ENCODE measurements at regions not wholly inside any gene's neighbourhood (a gene's known extent, or its start where the extent isn't known, plus 50 kb on each side); places are given as distances from the start of the nearest gene placed in this dataset.

GRCh38 chr6:12525276-12525675 is 191.3 kb upstream of the PHACTR1 start:
- TF ChIP-seq, protein P1, sequence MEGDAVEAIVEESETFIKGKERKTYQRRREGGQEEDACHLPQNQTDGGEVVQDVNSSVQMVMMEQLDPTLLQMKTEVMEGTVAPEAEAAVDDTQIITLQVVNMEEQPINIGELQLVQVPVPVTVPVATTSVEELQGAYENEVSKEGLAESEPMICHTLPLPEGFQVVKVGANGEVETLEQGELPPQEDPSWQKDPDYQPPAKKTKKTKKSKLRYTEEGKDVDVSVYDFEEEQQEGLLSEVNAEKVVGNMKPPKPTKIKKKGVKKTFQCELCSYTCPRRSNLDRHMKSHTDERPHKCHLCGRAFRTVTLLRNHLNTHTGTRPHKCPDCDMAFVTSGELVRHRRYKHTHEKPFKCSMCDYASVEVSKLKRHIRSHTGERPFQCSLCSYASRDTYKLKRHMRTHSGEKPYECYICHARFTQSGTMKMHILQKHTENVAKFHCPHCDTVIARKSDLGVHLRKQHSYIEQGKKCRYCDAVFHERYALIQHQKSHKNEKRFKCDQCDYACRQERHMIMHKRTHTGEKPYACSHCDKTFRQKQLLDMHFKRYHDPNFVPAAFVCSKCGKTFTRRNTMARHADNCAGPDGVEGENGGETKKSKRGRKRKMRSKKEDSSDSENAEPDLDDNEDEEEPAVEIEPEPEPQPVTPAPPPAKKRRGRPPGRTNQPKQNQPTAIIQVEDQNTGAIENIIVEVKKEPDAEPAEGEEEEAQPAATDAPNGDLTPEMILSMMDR (conservative IDR thresholded peaks at IDR 0.05; ENCODE audit: low read depth, low read length) = no peak
- no peak for TF ChIP-seq EZH2 (IDR thresholded peaks at IDR 0.05; ENCODE audit: borderline replicate concordance, low read depth, low read length, poor library complexity, severe bottlenecking)
